ENCODE measurements at regions not wholly inside any gene's neighbourhood (a gene's known extent, or its start where the extent isn't known, plus 50 kb on each side); places are given as distances from the start of the nearest gene placed in this dataset.

GRCh38 chr6:67886036-67886707 is 748.9 kb upstream of the ADGRB3 start:
- TF ChIP-seq CTCF (IDR thresholded peaks at IDR 0.05; ENCODE audit: insufficient read depth, missing control alignments) = no peak
- FAIRE-seq (no peak), DNase-seq (ENCODE audit: insufficient read length, low spot score) (no peak)

GRCh38 chr6:67885081-67886033 is 749.7 kb upstream of the ADGRB3 start:
- FAIRE-seq (no peak), DNase-seq (ENCODE audit: insufficient read length, low spot score) (no peak)
- TF ChIP-seq CTCF (IDR thresholded peaks at IDR 0.05; ENCODE audit: insufficient read depth, missing control alignments) = no peak

GRCh38 chr6:67884442-67884841 is 750.6 kb upstream of the ADGRB3 start:
- DNase-seq (ENCODE audit: insufficient read length, low spot score) (no peak), FAIRE-seq (no peak)
- TF ChIP-seq CTCF (IDR thresholded peaks at IDR 0.05; ENCODE audit: insufficient read depth, missing control alignments) = no peak

GRCh38 chr6:67883500-67884366 is 751.3 kb upstream of the ADGRB3 start:
- DNase-seq (ENCODE audit: insufficient read length, low spot score) (no peak), FAIRE-seq (no peak)
- TF ChIP-seq CTCF (IDR thresholded peaks at IDR 0.05; ENCODE audit: insufficient read depth, missing control alignments) = no peak

- FAIRE-seq (no peak), DNase-seq (ENCODE audit: insufficient read length, low spot score) (no peak)
- TF ChIP-seq CTCF (IDR thresholded peaks at IDR 0.05; ENCODE audit: insufficient read depth, missing control alignments) = no peak
Measured at GRCh38 chr6:67882436-67883311, 752.4 kb upstream of the ADGRB3 start.

- no peak for FAIRE-seq
- no peak for TF ChIP-seq CTCF (IDR thresholded peaks at IDR 0.05; ENCODE audit: insufficient read depth, missing control alignments)
Measured at GRCh38 chr6:67881706-67882065, 753.4 kb upstream of the ADGRB3 start.

More at GRCh38 chr6:67881706-67882065, 753.4 kb upstream of the ADGRB3 start:
- no peak for DNase-seq (ENCODE audit: insufficient read length, low spot score)
